Muscle of leg (tissue), 3 donors: ENCODE measurements at regions not wholly inside any gene's neighbourhood (a gene's known extent, or its start where the extent isn't known, plus 50 kb on each side); places are given as distances from the start of the nearest gene placed in this dataset.
"Not testable (repeated sequence)": the region's sequence is repeated elsewhere in the genome, so short reads cannot be mapped to it uniquely, and the experiment has no call there.

Experiments used
- DNase-seq: peaks from one replicate; pipeline ENCODE4 v3.0.0; 2013
- H3K27ac ChIP-seq: one replicate; pipeline ENCODE4 v1.5.1; 2013; ENCODE audit warnings: mild to moderate bottlenecking, low read length, control low read depth
- H3K27me3 ChIP-seq: one replicate; pipeline ENCODE4 v1.6.1; 2013; ENCODE audit warnings: low read length; ENCODE audit not compliant: control insufficient read depth, insufficient read depth
- H3K36me3 ChIP-seq: one replicate; pipeline ENCODE4 v1.6.1; 2013; ENCODE audit warnings: low read length; ENCODE audit not compliant: control insufficient read depth, insufficient read depth
- H3K4me1 ChIP-seq: one replicate; pipeline ENCODE4 v1.6.1; 2013; ENCODE audit warnings: low read length; ENCODE audit not compliant: control insufficient read depth, insufficient read depth
- H3K4me3 ChIP-seq: one replicate; pipeline ENCODE4 v1.5.1; 2013; ENCODE audit warnings: low read length, control low read depth
- H3K9me3 ChIP-seq: replicated peaks from 2 replicates; pipeline ENCODE4 v1.6.1; 2013; ENCODE audit warnings: low read depth, low read length; ENCODE audit not compliant: control insufficient read depth
- WGBS: methylation state at CpG from one replicate; pipeline ENCODE4 v1.1.5; 2013; ENCODE audit warnings: missing lambda C conversion rate; ENCODE audit not compliant: insufficient coverage; 5-methylcytosine and 5-hydroxymethylcytosine counted together

GRCh38 chr12:127503996-127504395, 763.0 kb upstream of the TMEM132C start:
- H3K4me3 ChIP-seq, H3K9me3 ChIP-seq, H3K27me3 ChIP-seq, DNase-seq, H3K27ac ChIP-seq, H3K36me3 ChIP-seq, H3K4me1 ChIP-seq: not testable (repeated sequence)
- WGBS, result no CpG with 5 or more reads among the region's 4 CpGs

DNA sequence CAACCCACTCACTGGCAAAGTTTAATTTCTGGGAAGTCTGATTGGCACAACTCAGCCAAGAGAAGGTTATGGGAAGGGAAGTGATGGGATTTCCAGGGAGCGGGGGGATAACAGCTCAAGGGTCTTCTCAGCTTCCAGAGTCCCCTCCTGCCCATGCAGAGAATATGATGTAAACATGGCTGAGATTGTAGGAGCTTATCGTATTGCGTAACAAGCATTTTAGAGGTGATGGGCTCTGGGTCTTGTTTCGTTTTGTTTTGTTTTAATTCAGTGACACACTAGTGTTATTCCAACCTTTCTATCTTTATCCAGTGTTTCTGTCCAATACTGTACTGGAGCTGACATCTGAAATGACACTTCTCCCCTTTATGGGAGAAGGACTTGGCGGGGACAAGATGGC, 762.1 kb upstream of the TMEM132C start:
- Histone ChIP-seq H3K36me3 (no peaks in the 10 kb centered on the region), H3K4me1 (no peaks in the 10 kb centered on the region), H3K27ac (no peak overlapping the region), H3K9me3 (no peaks in the 10 kb centered on the region), H3K27me3 (no peaks in the 10 kb centered on the region), H3K4me3 (no peak overlapping the region)
- DNase-seq, result no peak
- 75% methylated on average over 2 of the region's 5 CpGs for WGBS

DNA sequence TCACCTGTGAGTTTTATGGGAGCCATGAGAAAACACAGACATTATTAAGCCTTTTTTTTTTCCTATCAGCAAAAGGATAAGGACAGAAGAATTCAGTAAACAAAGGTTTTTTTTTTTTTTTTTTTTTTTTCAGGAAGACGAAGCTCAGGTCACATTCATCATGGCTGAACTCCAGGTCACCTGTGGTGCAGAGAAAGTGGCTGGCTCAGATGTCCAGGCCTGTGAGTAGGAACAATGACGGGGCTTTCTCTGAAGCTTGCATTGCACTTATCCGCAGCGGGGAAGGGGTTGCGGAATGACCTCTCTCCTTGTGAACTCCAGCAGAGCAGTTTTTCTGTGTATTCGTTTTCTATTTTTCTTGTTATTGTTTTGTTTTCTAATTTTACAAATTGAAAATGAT, 759.6 kb upstream of the TMEM132C start:
- Histone ChIP-seq H3K9me3 (no peaks in the 10 kb centered on the region), H3K27ac (no peak overlapping the region), H3K4me1 (no peaks in the 10 kb centered on the region), H3K4me3 (no peak overlapping the region), H3K36me3 (no peaks in the 10 kb centered on the region), H3K27me3 (no peaks in the 10 kb centered on the region)
- no peak for DNase-seq
- WGBS, result no CpG with 5 or more reads among the region's 6 CpGs

DNA sequence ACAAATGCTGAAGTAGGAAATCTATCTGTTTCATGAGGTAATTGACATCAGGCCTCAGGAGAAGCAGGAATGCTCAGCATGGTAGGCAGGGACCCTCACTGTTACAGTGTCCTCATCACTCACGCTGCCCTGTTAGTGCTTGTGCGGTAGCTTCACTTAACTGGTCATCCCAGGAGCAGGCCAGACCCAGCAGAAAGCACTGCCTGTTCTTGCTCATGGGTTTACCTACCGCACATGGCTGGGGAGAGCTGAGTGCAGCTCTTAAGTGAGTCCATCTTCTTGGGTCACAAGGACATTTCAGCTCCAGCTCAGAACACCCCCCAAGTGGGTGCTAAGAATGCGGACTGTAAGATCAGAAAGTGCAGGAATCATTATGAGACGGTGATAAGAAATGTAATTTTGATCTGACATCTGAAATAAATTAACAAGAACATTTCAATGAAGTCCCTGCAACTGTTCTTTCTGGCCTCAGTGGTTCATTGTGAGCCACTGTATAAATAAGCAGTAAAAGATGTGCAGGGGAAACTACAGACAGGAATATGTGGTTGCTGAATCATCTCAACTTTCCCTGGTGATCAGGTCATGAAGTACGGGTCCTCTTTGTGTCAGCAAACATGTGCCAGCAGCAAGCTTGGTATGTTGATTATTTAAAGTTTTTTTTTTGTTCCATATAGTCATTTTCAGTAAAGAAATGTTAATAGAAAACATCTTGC, 757.7 kb upstream of the TMEM132C start:
- no peak for DNase-seq
- Histone ChIP-seq H3K4me1 (no peaks in the 10 kb centered on the region), H3K36me3 (no peaks in the 10 kb centered on the region), H3K27ac (no peak overlapping the region), H3K27me3 (no peaks in the 10 kb centered on the region), H3K9me3 (no peaks in the 10 kb centered on the region), H3K4me3 (no peak overlapping the region)
- 100% methylated on average over 1 of the region's 6 CpGs for WGBS

GRCh38 chr12:127515941-127516340, 751.0 kb upstream of the TMEM132C start:
- Histone ChIP-seq H3K27ac (no peak overlapping the region), H3K4me3 (no peak overlapping the region), H3K4me1 (no peaks in the 10 kb centered on the region), H3K9me3 (no peaks in the 10 kb centered on the region), H3K27me3 (no peaks in the 10 kb centered on the region), H3K36me3 (no peaks in the 10 kb centered on the region)
- DNase-seq, result no peak
- no CpG with 5 or more reads among the region's 2 CpGs for WGBS

DNA sequence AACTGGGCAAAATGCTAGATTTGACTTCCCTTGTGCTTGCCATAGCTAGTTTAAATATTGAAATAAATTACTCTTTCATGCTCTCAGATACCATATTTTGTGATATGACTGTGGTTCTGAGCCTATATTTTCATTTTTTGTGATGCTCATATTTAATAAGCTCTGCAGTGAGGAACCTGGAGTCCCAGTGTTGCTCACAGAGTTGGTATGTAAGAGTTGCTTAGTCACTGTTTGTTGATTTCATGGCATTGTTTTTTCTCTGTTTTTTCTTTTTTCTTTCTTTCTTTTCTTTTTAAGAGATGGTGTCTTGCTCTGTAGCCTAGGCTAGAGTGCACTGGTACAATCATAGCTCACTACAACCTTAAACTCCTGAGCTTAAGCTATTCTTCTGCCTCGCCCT, 750.5 kb upstream of the TMEM132C start:
- H3K36me3 ChIP-seq, result no peaks in the 10 kb centered on the region
- no CpG with 5 or more reads among the region's 1 CpG for WGBS
- H3K27me3 ChIP-seq, result no peaks in the 10 kb centered on the region
- no peaks in the 10 kb centered on the region for H3K9me3 ChIP-seq
- no peak for DNase-seq
- H3K4me1 ChIP-seq, result no peaks in the 10 kb centered on the region
- no peak overlapping the region for H3K27ac ChIP-seq
- H3K4me3 ChIP-seq, result no peak overlapping the region

DNA sequence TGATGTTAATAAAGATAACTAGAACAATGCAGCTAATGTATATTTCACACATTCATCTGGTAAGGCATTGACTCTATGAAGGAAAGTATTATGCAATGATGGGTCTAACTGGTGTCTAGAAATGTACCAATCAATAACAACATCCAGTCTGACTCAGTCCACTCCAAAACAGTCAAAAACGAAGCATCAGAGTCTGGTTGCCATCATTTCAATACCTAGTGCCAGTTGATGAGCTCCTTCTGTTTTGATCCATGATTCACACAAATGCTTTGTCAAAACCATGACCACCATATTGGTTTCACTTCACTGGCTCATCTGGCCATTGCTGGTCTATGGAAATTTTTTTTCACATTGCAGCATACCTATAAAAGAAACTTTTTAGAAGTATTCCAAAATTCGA, 747.2 kb upstream of the TMEM132C start:
- no peak for DNase-seq
- Histone ChIP-seq H3K27ac (no peak overlapping the region), H3K36me3 (no peaks in the 10 kb centered on the region), H3K4me1 (no peaks in the 10 kb centered on the region), H3K9me3 (no peaks in the 10 kb centered on the region), H3K27me3 (no peaks in the 10 kb centered on the region), H3K4me3 (no peak overlapping the region)
- WGBS, result 33% methylated on average over 1 of the region's 2 CpGs

GRCh38 chr12:127526925-127527324, 740.0 kb upstream of the TMEM132C start:
- H3K27ac ChIP-seq, result no peak overlapping the region
- H3K27me3 ChIP-seq, result no peaks in the 10 kb centered on the region
- no peak overlapping the region for H3K4me3 ChIP-seq
- no peak for DNase-seq
- WGBS, result no CpG with 5 or more reads among the region's 3 CpGs
- no peaks in the 10 kb centered on the region for H3K9me3 ChIP-seq
- no peaks in the 10 kb centered on the region for H3K36me3 ChIP-seq
- H3K4me1 ChIP-seq, result no peaks in the 10 kb centered on the region

DNA sequence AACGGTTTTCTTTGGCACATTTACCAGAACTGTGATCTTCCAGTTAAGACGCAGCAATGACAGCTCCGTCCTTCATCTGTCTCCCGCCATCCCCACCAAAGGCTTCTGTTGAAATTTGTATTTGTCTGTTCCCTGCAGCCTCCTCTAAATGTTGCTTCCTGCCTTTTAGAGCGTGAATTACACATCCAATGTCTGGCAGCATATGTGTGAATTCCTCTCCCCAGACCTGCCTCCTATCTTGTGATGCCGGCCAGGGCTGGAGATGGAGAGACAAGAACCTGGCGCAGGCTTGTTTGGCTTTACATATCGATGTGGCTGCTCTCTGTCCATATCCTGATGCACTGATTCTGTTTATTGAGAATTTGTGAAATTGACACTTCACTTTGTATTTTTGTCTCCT, 738.4 kb upstream of the TMEM132C start:
- Histone ChIP-seq H3K36me3 (no peaks in the 10 kb centered on the region), H3K27ac (no peak overlapping the region), H3K4me1 (no peaks in the 10 kb centered on the region), H3K27me3 (no peaks in the 10 kb centered on the region), H3K4me3 (no peak overlapping the region), H3K9me3 (no peaks in the 10 kb centered on the region)
- 70% methylated on average over 3 of the region's 8 CpGs for WGBS
- no peak for DNase-seq

GRCh38 chr12:127531542-127531941, 735.4 kb upstream of the TMEM132C start:
- peaks cover 3% of the 10 kb centered on the region for H3K9me3 ChIP-seq
- H3K36me3 ChIP-seq, result no peaks in the 10 kb centered on the region
- WGBS, result no CpG with 5 or more reads among the region's 3 CpGs
- H3K4me3 ChIP-seq, result no peak overlapping the region
- no peaks in the 10 kb centered on the region for H3K4me1 ChIP-seq
- H3K27me3 ChIP-seq, result no peaks in the 10 kb centered on the region
- DNase-seq, result no peak
- H3K27ac ChIP-seq, result no peak overlapping the region

GRCh38 chr12:127533353-127533752, 733.6 kb upstream of the TMEM132C start:
- Histone ChIP-seq H3K36me3 (no peaks in the 10 kb centered on the region), H3K4me3 (no peak overlapping the region), H3K27ac (no peak overlapping the region), H3K27me3 (no peaks in the 10 kb centered on the region), H3K9me3 (peaks cover 3% of the 10 kb centered on the region), H3K4me1 (no peaks in the 10 kb centered on the region)
- no peak for DNase-seq
